ENCODE measurements at regions not wholly inside any gene's neighbourhood (a gene's known extent, or its start where the extent isn't known, plus 50 kb on each side); places are given as distances from the start of the nearest gene placed in this dataset.

DNA sequence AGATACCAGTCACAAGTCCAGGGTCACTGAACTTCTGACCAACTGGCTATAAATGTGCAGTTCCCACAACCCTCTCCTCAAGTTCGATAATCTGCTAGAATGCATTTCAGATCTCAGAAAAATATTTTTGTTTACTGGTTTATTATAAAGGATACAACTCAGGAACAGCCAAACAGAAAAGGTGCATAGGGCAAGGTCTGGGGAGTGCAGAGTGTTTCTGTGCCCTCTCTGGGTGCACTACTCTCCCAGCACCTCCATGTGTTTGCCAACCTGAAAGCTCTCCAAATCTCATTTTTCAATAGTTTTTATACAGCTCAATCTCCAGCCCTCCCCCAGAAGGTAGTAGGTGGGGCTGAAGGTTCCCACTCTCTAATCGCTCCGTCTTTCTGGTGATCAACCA lies 85.2 kb downstream of the SKA1 start:
- ATAC-seq = no peak
- Mint-ChIP-seq H3K4me3 (no peak overlapping the region), H3K27ac (no peak overlapping the region), H3K36me3 (no peaks in the 10 kb centered on the region), H3K27me3 (peaks cover 4 to 22% (median 9%) of the 10 kb centered on the region in 5 donors), H3K4me1 (no peaks in the 10 kb centered on the region), H3K9me3 (peaks cover 0 to 3% (median 0%) of the 10 kb centered on the region in 9 donors)
- DNase-seq = no peak
- POLR2A ChIA-PET = no interaction called here

DNA sequence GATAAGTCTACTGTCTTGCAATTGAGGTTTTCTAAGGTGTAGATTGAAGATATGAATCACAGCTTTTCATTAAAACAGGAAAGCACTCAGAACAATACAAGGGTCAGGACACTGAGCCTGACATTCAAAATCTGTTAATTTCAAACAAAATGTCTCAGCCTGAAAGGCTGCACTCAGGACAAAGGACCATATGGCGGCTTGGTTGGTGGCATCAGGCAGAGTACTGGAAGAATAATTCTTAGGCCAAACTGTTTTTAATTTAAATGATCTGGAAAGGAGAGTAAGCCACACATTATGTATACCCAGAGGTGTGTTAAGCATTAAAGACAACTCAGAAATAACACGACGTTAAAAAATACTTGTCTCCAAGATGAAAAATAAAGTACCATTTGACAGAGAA lies 85.9 kb downstream of the SKA1 start:
- peaks cover 0 to 15% (median 9%) of the 10 kb centered on the region in 5 donors for H3K27me3 Mint-ChIP-seq
- DNase-seq (no peak), ATAC-seq (no peak)
- H3K27ac Mint-ChIP-seq = no peak overlapping the region
- POLR2A ChIA-PET = no interaction called here
- H3K4me1 Mint-ChIP-seq = no peaks in the 10 kb centered on the region
- H3K4me3 Mint-ChIP-seq = no peak overlapping the region
- H3K9me3 Mint-ChIP-seq = peaks cover 0 to 3% (median 0%) of the 10 kb centered on the region in 9 donors
- no peaks in the 10 kb centered on the region for H3K36me3 Mint-ChIP-seq

DNA sequence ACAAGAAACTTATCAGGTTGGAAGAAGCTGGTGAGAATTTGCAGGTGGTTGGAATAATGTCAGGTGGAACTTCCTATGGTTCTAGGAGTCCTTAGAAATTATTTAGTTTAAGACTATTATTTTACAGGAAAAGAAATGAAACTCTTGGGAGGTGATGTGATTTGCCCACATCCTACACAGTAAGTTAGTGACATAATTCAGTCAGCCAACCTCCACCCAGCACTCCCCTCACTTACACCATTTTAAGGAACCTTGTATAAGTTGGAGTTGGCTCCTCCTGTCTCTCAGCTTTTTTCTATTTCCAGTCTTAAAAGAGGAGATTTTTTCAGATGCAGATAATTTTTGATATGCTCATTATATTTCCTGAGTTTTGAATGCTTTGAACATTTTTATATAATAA lies 86.4 kb downstream of the SKA1 start:
- Mint-ChIP-seq H3K4me1 (no peaks in the 10 kb centered on the region), H3K27me3 (peaks cover 0 to 10% (median 6%) of the 10 kb centered on the region in 5 donors), H3K4me3 (no peak overlapping the region), H3K36me3 (no peaks in the 10 kb centered on the region), H3K9me3 (peaks cover 0 to 3% (median 0%) of the 10 kb centered on the region in 9 donors), H3K27ac (no peak overlapping the region)
- POLR2A ChIA-PET = no interaction called here
- ATAC-seq (no peak), DNase-seq (no peak)

DNA sequence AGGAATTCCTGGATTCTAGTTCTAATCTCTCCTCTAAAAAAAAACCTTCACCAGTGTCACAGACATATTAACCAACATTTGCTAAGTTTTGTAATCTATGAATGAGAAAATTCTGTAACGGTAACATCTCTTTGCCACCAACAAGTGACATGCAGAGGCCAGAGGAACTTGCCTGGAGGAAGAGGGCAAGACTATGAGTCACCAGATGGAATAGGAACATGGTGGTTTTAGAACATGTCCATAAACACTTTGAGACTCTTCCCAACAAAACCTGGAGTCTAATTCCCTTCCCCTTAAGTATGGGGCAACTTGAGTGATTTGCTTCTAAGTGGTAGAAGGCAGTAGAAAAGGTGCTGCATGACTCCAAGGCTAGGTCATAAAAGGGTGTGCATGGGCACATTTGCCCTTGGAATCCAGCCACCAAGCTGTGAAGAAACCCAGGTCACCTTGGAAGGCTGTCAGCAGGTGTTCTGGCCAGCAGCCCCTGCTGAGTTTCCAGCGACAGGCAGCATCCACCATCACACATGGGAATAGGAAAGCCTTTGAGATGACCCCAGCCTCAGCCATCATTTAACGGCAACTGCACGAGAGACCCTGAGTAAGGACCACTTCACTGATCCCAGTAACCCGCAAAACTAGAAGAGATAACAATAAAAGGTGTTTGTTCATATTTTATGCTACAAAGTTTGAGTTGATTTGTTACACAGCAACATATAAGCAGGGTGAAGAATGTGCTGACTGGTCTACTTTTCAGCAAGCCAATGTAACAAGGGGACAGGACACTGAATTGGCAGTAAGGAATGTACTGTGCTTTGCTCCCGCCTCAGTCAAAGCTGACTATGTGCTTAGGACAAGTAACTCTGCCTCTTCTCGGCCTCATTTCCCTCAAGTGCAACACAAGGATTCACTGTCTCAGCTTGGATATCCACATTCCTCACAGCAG lies 90.6 kb downstream of the SKA1 start:
- ATAC-seq = no peak
- peaks cover 1 to 15% (median 6%) of the 10 kb centered on the region in 5 donors for H3K27me3 Mint-ChIP-seq
- H3K4me3 Mint-ChIP-seq = no peak overlapping the region
- POLR2A ChIA-PET = no interaction called here
- no peaks in the 10 kb centered on the region for H3K36me3 Mint-ChIP-seq
- H3K9me3 Mint-ChIP-seq = peaks cover 0 to 2% (median 0%) of the 10 kb centered on the region in 9 donors
- no peaks in the 10 kb centered on the region for H3K4me1 Mint-ChIP-seq
- no peak overlapping the region for H3K27ac Mint-ChIP-seq
- no peak for DNase-seq

DNA sequence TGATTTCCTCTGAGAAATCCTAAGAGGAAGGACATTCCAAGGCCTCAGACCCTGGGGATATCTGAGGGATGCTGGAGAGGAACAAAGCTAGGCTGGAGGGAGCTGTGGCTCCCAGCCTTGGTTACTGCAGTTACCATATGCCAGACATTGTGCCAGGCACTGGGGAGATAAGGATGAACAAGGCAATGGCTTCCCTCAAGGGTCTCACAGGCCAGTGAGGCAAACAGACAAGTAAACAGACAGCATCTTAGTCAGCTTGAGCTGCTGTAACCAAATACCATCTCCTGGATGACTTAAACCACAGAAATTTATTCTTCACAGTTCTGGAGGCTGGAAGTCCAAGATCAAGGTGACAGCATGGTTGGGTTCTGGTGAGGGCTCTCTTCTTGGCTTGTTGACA lies 91.8 kb downstream of the SKA1 start:
- Mint-ChIP-seq H3K27me3 (peaks cover 1 to 18% (median 6%) of the 10 kb centered on the region in 5 donors), H3K27ac (no peak overlapping the region), H3K36me3 (no peaks in the 10 kb centered on the region), H3K4me1 (no peaks in the 10 kb centered on the region), H3K9me3 (peaks cover 0 to 2% (median 0%) of the 10 kb centered on the region in 9 donors), H3K4me3 (no peak overlapping the region)
- POLR2A ChIA-PET = no interaction called here
- DNase-seq (no peak), ATAC-seq (no peak)

DNA sequence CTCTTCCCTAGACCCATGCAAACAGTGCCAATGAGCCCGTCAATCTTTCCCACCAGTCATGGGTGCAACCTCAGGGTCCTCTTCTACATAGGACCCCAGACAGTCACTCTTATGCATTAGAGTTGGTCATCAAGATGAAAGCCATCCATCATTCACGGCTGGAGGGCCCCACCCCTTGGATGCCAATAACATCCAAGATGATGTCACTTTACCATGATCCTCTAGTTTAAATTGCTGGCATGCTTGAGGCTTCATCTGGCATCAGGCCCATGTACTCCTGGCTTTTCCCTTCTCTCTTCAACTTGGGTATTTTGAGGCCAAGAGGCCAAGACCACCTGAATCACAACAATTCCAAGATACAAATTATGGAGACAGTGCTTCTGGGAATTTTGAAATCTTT lies 91.1 kb upstream of the MAPK4 start:
- DNase-seq (no peak), ATAC-seq (no peak)
- Mint-ChIP-seq H3K9me3 (peaks cover 0 to 2% (median 0%) of the 10 kb centered on the region in 9 donors), H3K27me3 (peaks cover 2 to 20% (median 15%) of the 10 kb centered on the region in 5 donors), H3K36me3 (no peaks in the 10 kb centered on the region), H3K27ac (no peak overlapping the region), H3K4me3 (no peak overlapping the region), H3K4me1 (no peaks in the 10 kb centered on the region)
- POLR2A ChIA-PET = no interaction called here

DNA sequence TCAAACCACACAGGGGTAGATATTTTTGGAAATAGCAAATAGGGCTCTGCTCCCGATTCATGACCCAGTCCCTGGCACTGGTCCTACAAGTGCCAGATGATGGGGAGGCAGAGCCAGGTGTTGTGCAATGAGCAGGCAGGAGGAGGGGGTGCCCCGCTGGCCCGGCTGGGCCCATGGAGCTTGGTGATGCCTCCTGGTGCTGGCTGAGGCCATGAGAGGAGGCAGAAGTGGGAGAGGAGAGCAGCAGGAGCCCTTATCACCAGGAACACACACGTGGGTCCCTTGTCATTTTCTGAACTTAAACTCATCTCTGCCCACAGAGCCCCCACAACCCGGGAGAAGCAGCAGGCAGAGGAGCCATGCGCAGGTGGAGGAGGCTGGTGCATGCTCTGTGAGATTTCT lies 90.5 kb upstream of the MAPK4 start:
- no peak overlapping the region for H3K27ac Mint-ChIP-seq

DNA sequence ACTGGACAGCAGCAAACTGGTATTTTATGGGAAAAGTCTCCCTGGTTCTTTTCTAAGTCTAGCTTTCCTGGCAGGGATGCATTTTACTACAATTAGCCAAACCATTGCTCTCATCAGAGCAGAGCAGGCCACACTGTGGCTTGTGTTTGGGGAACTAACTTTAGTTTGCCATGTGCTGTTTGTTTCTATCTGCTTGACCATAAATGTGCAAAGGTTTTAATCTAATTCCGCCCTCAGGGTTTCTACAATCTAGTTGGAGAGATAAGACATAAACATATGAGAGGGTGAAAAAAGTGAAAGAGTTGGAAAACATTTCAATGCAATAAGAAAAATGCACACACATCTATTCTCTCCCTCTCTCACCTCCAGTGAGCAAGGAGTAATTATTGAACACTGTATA lies 86.9 kb upstream of the MAPK4 start:
- Mint-ChIP-seq H3K27ac (no peak overlapping the region), H3K4me1 (no peaks in the 10 kb centered on the region), H3K9me3 (peaks cover 0 to 3% (median 0%) of the 10 kb centered on the region in 9 donors), H3K36me3 (no peaks in the 10 kb centered on the region), H3K4me3 (no peak overlapping the region), H3K27me3 (peaks cover 2 to 49% (median 12%) of the 10 kb centered on the region in 5 donors)
- POLR2A ChIA-PET = no interaction called here
- DNase-seq (no peak), ATAC-seq (no peak)

More for the DNA sequence above, 90.5 kb upstream of the MAPK4 start:
- Mint-ChIP-seq H3K9me3 (peaks cover 0 to 2% (median 0%) of the 10 kb centered on the region in 9 donors), H3K36me3 (no peaks in the 10 kb centered on the region), H3K4me1 (no peaks in the 10 kb centered on the region), H3K27me3 (peaks cover 2 to 24% (median 12%) of the 10 kb centered on the region in 5 donors), H3K4me3 (no peak overlapping the region)
- POLR2A ChIA-PET = no interaction called here
- no peak for DNase-seq
- no peak for ATAC-seq

DNA sequence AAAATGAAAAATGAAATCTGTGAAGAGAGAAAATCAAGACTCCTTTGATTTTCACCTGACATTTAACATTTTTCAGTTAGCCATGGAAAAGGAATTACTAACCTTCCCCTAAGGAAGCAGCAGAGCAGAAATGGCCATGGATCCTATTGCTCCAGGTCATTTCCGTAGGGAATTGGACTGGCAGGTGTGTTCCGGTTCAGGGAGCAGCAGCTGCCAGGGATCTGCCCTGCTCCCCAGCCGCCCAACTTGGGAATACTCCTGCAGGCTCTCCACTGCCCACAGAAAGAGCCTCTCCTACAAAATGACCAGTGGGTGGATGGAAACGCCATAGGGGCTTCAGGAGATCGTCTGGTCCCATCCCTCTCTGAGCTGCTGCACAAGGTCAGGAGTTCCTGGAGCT lies 86.0 kb upstream of the MAPK4 start:
- H3K36me3 Mint-ChIP-seq = no peaks in the 10 kb centered on the region
- no peak overlapping the region for H3K27ac Mint-ChIP-seq
- H3K27me3 Mint-ChIP-seq = peaks cover 2 to 48% (median 15%) of the 10 kb centered on the region in 5 donors
- ATAC-seq = no peak
- peaks cover 0 to 3% (median 0%) of the 10 kb centered on the region in 9 donors for H3K9me3 Mint-ChIP-seq
- no peak overlapping the region for H3K4me3 Mint-ChIP-seq
- no peak for DNase-seq
- no peaks in the 10 kb centered on the region for H3K4me1 Mint-ChIP-seq
- POLR2A ChIA-PET = no interaction called here

DNA sequence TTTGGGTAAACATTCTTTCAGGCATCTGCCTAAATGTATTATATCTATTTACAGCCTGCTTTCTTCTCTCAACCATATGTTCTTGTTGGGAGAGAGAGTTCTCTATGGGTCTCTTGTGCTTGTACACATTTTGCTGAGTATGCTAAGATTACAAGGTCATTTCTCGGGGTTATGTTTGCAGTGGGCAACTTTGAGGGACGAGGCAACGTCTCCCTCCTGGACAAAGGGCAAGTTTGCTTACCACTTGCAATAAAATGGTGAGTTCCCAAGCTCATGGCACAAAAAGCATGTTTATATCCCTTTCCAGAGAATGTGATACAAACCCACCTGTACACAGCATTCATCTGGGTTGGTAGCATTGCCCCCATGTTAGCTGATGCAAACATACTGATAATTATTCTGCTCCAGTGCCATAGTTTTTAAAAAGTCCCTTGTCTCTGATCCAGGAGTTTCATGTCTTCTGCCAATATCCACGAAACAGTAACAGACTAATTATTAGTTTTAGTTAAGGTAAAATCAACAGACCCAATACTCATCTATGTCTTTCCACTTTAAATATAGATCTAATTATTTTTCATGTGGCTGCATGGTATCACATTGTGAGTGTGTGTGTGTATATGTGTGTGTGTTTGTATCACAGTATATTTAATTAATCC lies 84.2 kb upstream of the MAPK4 start:
- ATAC-seq = no peak
- POLR2A ChIA-PET = no interaction called here
- DNase-seq = no peak
- H3K27me3 Mint-ChIP-seq = peaks cover 5 to 39% (median 14%) of the 10 kb centered on the region in 5 donors
- H3K36me3 Mint-ChIP-seq = no peaks in the 10 kb centered on the region
- H3K9me3 Mint-ChIP-seq = peaks cover 0 to 3% (median 0%) of the 10 kb centered on the region in 9 donors
- H3K4me1 Mint-ChIP-seq = no peaks in the 10 kb centered on the region
- no peak overlapping the region for H3K4me3 Mint-ChIP-seq
- H3K27ac Mint-ChIP-seq = no peak overlapping the region

DNA sequence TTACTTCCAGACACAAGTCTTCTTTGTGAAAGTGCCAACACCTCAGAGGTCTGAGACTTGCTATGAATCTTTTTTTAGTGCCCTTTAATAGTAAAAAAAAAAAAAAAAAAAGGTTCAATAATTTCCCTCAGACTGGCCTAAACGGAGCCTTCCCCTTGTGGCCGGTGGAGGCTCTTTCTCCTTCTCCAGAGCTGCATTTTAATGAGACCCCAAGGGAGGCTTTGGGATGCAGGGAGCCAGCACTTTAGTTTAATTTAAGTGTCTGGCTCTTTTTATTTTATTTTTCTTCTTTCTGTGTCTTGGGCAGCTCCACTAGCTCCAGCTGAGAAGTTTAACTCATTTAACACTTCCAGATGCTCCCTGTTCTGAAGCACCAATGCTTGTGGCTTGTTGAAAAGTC lies 67.8 kb upstream of the MAPK4 start:
- POLR2A ChIA-PET = no interaction called here
- no peak overlapping the region for H3K4me3 Mint-ChIP-seq
- H3K9me3 Mint-ChIP-seq = peaks cover 0 to 12% (median 1%) of the 10 kb centered on the region in 9 donors
- ATAC-seq (no peak), DNase-seq (no peak)
- H3K4me1 Mint-ChIP-seq = no peaks in the 10 kb centered on the region
- H3K36me3 Mint-ChIP-seq = no peaks in the 10 kb centered on the region
- H3K27ac Mint-ChIP-seq = no peak overlapping the region
- peaks cover 0 to 7% (median 4%) of the 10 kb centered on the region in 5 donors for H3K27me3 Mint-ChIP-seq

DNA sequence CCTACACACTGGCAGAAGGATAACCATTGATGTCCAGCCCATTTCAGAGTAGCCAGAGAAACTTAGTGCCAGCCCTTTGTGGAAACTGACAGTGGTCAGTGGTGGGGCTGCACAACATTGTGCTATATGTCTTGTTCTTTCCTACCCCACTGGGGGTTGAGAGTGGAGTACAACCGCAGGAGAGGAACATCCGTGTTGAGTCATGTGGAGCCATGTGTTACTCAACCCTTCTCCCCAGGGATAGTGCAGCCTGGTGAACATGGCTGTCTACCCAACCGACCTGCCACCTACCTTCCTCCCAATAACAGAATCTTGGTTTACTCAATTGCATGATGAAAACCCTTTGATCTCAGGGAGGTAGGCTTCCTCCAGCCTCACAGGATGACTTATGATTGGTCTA lies 65.3 kb upstream of the MAPK4 start:
- ATAC-seq (no peak), DNase-seq (no peak)
- H3K4me3 Mint-ChIP-seq = no peak overlapping the region
- H3K9me3 Mint-ChIP-seq = peaks cover 0 to 16% (median 2%) of the 10 kb centered on the region in 9 donors
- H3K4me1 Mint-ChIP-seq = no peaks in the 10 kb centered on the region
- POLR2A ChIA-PET = no interaction called here
- no peak overlapping the region for H3K27ac Mint-ChIP-seq
- peaks cover 0 to 7% (median 4%) of the 10 kb centered on the region in 5 donors for H3K27me3 Mint-ChIP-seq
- no peaks in the 10 kb centered on the region for H3K36me3 Mint-ChIP-seq

DNA sequence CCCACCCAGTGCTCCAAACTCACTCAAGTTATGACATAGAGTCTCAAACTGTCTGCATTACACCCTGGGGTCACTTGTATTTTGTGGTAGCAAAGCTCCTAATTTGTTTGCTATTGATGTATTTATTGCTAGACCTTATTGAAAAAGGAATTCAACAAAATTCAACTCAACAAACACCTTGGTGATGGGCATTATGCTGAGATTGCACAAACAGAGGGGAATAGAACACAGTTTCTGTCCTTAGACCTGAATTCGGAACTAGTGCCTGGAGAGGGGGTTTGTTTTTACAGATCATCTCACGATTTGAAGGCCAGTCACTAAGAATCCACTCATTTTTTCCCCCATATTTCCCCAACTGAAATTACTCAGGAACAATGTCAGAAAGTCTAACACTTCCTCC lies 53.5 kb upstream of the MAPK4 start:
- H3K36me3 Mint-ChIP-seq = no peaks in the 10 kb centered on the region

More for the DNA sequence above, 53.5 kb upstream of the MAPK4 start:
- Mint-ChIP-seq H3K4me1 (no peaks in the 10 kb centered on the region), H3K9me3 (peaks cover 0 to 9% (median 4%) of the 10 kb centered on the region in 9 donors), H3K27ac (no peak overlapping the region), H3K27me3 (peaks cover 14 to 48% (median 19%) of the 10 kb centered on the region in 5 donors), H3K4me3 (no peak overlapping the region)
- DNase-seq (no peak), ATAC-seq (no peak)
- POLR2A ChIA-PET = no interaction called here
